Body of pancreas (tissue), 4 donors: ENCODE measurements at regions not wholly inside any gene's neighbourhood (a gene's known extent, or its start where the extent isn't known, plus 50 kb on each side); places are given as distances from the start of the nearest gene placed in this dataset.

Source experiments
- POLR2A ChIP-seq, 3 donors: fragments of 450-650 bp; IDR thresholded peaks; one replicate each; pipeline ENCODE4 v1.6.1; 2016; ENCODE audit warnings: antibody characterized with exemption in 3 of 3, mild to moderate bottlenecking in 2 of 3
- TF ChIP-seq, protein P1 (sequence below), 7 experiments: fragments of 450-650 bp in 4 of 7; fragments of 200-600 bp in 3 of 7; sonication (generic) in 3 of 7; IDR thresholded peaks; one replicate each; pipeline ENCODE4 v1.5.1; 2016 to 2019; ENCODE audit warnings: antibody characterized with exemption in 7 of 7

DNA sequence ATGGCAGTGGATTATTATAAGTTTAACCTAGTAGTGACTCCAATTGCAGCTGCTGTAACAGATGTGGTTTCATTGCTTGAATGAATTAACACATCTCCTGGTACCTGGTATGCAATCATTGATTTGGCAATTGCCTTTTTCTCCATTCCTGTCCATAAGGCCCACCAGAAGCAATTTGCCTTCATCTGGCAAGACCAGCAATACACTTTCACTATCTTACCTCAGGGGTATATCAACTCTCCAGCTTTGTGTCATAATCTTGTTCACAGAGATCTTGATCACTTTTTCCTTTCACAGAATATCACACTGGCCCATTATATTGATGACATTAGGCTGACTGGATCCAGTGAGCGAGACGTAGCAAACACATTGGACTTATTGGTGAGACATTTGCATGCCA is 128.7 kb upstream of the ZC3H12C start:
- TF ChIP-seq, protein P1, sequence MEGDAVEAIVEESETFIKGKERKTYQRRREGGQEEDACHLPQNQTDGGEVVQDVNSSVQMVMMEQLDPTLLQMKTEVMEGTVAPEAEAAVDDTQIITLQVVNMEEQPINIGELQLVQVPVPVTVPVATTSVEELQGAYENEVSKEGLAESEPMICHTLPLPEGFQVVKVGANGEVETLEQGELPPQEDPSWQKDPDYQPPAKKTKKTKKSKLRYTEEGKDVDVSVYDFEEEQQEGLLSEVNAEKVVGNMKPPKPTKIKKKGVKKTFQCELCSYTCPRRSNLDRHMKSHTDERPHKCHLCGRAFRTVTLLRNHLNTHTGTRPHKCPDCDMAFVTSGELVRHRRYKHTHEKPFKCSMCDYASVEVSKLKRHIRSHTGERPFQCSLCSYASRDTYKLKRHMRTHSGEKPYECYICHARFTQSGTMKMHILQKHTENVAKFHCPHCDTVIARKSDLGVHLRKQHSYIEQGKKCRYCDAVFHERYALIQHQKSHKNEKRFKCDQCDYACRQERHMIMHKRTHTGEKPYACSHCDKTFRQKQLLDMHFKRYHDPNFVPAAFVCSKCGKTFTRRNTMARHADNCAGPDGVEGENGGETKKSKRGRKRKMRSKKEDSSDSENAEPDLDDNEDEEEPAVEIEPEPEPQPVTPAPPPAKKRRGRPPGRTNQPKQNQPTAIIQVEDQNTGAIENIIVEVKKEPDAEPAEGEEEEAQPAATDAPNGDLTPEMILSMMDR (IDR thresholded peaks at IDR 0.05) = no peak
- no peak for TF ChIP-seq POLR2A (IDR thresholded peaks at IDR 0.05)
